ENCODE measurements at regions not wholly inside any gene's neighbourhood (a gene's known extent, or its start where the extent isn't known, plus 50 kb on each side); places are given as distances from the start of the nearest gene placed in this dataset.

DNA sequence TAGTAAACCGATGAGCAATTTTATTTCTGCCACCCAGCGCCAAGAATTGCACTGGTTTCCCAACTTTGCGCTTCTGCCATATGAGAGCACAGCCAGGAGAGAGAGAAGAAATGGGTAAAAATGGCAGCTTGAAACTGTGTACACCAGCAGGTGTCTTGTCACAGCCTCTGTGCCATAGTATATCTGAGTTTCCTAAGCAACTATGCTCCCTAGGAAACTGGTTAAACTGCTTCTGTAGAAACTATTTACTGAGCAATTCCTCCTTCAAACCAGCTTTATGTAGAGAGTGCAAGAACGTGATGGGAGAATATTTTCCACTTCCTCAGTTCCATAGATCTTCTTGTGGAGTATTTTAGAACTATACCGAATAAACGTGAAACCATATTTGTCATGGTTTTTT lies 1361.3 kb downstream of the PCDH9 start:
- DNase-seq = no peak

DNA sequence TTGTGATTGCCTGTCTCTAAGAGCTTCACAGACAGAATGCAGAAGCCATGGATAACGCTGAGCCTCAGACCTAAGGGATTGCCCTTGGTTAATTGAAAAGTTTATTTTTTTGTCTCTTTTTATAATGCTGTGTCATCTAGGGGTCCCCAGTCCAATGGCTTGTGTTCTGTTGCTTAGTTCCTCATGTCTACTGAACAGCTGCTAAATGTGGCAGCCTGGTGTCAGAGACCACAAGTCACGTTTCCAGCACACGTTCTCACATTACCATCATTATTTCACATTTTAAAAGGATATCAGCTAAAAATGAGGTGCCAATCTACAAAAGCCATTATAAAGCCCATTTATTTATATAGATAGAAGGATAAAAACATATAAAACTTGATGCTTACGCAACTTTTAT lies 1362.0 kb downstream of the PCDH9 start:
- DNase-seq = no peak

DNA sequence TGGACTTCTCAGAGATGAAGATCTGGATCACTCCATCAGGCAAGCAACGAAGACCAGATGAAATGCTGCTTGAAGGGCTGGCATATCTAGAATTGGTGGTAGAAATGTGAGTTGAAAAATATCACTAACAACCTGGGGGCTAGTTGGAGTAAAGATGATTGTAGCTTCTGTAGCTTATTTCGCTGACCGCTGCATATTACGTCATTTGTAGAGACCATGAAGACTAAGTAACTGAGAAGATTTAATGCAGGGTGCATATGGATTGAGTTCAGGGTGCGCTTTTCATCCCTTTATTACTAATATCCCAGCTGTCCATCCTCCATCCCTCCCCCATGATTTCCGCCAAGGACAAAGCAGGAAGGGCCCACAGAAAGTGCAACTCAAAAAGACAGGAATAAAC lies 1364.0 kb downstream of the PCDH9 start:
- DNase-seq = no peak

DNA sequence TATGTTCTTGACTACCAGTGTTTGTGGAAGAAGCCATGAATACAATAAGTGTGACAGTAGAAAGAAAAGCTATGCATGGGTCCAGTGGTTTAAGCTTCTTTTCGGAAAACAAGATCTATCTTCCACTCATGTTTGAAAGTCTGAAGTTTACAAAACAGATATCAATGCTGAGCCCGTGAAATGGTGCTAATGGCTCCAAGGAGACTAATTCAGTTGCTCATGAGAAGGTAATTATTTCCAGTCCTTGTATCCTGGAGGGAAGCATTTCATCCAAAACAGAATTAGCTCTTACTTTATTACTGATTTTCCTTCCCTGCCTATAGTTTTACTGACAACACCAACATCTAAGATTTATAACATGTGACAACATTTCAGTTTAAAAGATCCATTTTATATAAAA lies 1364.9 kb downstream of the PCDH9 start:
- no peak for DNase-seq

DNA sequence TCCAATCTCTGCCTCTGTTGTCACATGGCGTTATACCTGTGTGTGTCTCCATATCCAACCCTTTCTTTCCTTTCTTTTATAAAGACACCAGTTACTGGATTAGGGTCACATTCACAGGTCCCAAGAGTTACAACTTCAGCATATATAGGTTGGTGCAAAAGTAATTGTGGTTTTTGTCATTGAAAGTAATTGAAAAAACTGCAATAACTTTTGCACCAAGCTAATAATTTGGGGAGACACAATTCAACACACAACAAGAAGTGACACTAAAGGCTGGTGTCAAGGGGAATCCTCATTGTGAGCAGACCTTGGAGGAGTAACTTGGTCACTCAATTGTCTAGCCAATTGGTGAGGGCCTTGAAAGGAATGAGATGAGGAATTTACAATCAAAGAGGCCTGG lies 1366.1 kb downstream of the PCDH9 start:
- DNase-seq = no peak

DNA sequence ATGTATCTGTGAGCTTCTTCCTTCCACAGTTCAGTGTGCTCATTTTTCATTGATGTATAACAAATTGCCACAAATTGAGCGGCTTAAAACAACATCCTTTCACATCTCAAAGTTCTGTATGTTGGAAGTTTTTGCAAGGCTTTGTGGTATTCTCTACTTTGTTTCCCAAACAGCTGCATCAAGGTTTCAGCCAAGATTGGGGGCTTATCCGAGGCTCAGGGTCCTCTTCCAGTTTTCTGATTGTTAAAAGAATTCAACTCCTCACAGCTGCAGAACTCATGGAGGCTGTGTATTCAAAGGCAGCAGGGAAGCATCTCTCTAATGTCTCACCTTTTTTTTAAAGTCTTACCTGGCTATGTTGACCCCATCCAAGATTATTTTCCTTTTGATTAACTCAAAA lies 1369.8 kb downstream of the PCDH9 start:
- DNase-seq = no peak

DNA sequence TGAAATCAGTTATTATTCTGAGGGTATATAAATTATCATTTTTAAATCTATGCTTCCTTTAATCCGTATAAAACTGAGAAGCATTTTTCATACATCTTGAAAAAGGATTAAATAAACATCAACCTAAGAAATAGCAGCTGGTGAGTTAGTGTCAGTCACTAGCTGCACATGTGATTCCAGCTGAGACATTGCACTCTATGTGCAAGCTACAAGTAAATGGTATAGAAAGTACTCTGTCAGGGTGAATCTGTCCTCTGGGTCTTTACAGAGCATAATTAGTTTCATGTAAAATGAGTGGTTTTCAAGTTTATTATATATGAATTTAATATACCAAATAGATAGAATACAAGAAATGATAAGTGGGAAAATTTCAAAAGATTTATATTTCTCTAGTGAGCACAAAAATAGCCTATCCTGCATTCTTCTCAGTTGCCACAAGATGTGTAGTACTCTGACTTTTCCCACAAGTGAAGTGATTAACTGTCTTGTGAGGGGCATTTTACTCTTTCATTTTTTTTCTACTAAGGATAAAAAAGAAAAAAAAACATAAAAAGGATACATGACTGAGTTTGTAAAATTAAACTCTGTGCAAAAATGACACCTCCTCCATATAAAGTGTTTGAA lies 1372.1 kb downstream of the PCDH9 start:
- no peak for DNase-seq

DNA sequence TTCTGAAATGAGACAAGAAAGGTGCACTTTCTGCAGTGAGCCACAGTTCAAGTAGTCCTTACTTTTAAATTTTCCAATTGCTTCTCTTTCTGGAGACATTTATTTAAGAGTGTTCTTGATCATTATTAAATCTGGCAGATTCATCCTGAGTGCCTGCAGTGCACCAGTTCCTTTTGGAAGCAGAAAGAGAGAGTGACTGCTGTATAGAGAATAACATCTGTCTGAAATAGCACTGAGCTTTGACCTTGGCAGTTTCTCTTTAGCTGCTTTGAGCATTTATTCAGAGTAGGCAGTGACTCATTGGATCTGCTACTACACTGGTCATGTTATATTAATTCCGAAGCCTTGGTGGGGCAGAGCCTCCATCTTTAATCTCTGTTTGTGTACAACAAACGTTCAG lies 1373.7 kb downstream of the PCDH9 start:
- DNase-seq = no peak

GRCh38 chr13:65855242-65855805 lies 1374.8 kb downstream of the PCDH9 start:
- no peak for DNase-seq

- DNase-seq = no peak
Measured at GRCh38 chr13:65854431-65854830, 1375.7 kb downstream of the PCDH9 start.

- DNase-seq = no peak
Measured at GRCh38 chr13:65844266-65844841, 1385.8 kb downstream of the PCDH9 start.

- no peak for DNase-seq
Measured at GRCh38 chr13:65843314-65843731, 1386.8 kb downstream of the PCDH9 start.

- no peak for DNase-seq
Measured at GRCh38 chr13:65841156-65841555, 1389.0 kb downstream of the PCDH9 start.

- no peak for DNase-seq
Measured at GRCh38 chr13:65836066-65836465, 1394.1 kb downstream of the PCDH9 start.

DNA sequence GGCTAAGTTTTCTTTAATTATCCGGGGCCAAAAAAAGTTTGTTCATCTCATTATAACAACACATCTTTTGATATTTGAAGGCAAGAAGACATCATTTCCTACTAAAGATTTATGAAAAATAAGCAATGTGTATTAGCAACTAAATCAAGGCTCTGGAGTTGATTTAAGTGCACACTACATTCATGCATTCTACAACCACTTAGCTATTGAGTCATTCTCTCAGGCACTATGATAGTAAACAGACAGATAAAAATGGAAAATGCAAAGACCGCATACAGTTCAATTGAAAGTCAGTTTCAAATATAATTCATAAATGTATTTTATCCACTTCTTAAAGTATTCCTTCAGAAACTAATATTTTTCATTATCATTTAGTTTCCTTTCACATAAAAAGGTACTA lies 1395.2 kb downstream of the PCDH9 start:
- no peak for DNase-seq

DNA sequence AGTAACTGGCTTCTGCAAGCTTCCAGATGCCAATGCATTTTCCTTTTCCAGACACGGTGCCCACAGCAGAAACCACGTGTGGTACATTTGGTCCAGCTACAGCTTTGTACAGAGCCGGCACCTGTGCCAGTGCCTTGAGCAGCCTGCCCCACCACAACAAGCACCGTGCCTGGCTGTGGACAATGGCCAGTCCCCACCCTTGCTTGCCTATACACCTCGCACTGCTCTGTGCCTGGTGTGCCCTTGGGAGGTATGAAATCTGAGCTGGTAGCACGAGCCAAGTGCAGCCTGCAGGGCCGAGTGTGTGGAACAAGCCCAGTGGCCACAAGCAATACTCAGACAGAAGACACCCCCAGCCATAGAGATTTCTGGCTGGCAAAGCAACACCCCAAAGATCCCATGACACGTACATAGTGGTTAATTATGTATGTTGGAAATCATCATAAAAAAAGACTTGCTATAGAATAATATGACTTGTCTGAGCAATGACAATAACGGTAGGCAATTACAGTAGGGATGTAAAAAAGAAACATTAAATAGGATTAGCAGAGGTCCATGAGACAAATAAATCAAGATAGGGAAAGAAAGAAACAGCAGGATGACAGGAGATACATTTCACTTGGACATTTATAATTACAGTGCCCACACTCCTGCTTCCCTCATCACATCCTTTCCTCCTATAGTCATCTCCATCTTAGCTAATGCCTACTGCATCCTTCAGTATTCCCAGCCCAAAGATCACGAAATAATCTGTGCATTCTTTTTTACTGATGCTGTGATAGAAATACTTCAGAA lies 1399.5 kb downstream of the PCDH9 start:
- DNase-seq = no peak

DNA sequence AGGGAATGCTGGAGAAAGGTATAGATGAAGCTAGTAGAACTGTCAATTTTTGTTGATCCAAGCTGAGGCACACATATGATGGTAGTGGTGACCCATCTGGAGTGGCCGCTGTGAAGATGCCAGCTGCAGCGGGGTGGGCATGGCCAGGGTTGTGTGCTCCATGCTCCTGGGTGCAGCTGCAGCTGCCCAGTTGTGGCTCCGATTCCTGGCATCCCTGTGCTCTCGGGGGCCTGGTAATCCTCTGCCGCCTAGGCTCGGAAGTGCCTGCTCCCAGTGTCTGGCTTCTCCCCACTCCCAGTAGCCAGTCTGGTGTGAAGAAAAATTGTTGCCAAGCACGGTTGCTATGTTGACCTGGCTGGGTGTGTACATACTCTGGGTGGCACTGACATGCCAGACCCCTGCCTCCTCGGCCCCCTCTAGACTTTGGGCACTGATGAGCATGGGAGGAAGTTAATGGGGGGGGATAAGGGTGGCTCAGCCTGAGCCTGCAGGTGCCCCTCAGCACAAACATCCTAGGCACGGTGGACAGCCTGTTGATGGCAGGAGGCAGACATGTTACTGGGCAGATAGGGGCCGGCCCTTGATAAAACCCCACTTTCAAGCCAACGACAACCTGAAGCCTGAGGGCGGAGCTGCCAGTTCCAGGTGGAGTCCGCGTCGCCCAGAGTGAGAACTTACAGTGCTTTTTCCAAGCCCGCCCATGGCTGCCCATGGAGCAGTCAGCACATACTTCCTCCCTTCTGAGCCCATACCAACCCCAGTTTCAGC lies 1400.7 kb downstream of the PCDH9 start:
- no peak for DNase-seq

GRCh38 chr13:65826657-65827056 lies 1403.5 kb downstream of the PCDH9 start:
- DNase-seq = no peak

DNA sequence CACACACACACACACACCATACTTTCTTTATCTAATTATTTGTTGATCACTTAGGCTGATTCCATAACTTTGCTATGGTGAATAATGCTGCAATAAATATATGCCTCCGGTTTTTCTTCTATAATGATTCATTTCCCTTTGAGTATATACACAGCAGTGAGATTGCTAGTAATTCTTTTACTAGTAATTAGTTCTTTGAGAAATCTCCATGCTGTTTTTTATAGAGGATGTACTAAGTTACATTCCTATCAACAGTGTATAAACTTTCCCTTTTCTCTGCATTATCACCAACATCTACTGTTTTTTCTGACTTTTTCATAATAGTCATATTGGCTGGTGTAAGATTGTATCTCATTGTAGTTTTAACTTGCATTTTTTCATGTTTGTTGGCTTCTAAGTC lies 1405.1 kb downstream of the PCDH9 start:
- no peak for DNase-seq

- DNase-seq = no peak
Measured at GRCh38 chr13:65808061-65808460, 1422.1 kb downstream of the PCDH9 start.

- no peak for DNase-seq
Measured at GRCh38 chr13:65803530-65804392, 1426.4 kb downstream of the PCDH9 start.

GRCh38 chr13:65789815-65790214 lies 1440.3 kb downstream of the PCDH9 start:
- no peak for DNase-seq
